Endothelial cell of umbilical vein (primary cell): ENCODE measurements at regions not wholly inside any gene's neighbourhood (a gene's known extent, or its start where the extent isn't known, plus 50 kb on each side); places are given as distances from the start of the nearest gene placed in this dataset.

ENCODE experiments used
- POLR2A ChIP-seq: IDR thresholded peaks from 2 replicates; pipeline ENCODE4 v1.6.1; 2012; ENCODE audit warnings: low read depth, mild to moderate bottlenecking, control low read depth, low read length
- TF ChIP-seq, protein P1 (sequence below), 2 donors: IDR thresholded peaks; 1 replicate in 1 of 2; 2 replicates in 1 of 2; pipeline ENCODE4 v1.5.1; 2011; ENCODE audit warnings: low read length in 2 of 2, mild to moderate bottlenecking in 2 of 2, moderate library complexity in 2 of 2, control low read depth in 1 of 2, inconsistent platforms in 1 of 2, low read depth in 1 of 2; ENCODE audit not compliant: insufficient read depth in 1 of 2; ENCODE audit errors: extremely low read depth in 1 of 2

- TF ChIP-seq, protein P1, sequence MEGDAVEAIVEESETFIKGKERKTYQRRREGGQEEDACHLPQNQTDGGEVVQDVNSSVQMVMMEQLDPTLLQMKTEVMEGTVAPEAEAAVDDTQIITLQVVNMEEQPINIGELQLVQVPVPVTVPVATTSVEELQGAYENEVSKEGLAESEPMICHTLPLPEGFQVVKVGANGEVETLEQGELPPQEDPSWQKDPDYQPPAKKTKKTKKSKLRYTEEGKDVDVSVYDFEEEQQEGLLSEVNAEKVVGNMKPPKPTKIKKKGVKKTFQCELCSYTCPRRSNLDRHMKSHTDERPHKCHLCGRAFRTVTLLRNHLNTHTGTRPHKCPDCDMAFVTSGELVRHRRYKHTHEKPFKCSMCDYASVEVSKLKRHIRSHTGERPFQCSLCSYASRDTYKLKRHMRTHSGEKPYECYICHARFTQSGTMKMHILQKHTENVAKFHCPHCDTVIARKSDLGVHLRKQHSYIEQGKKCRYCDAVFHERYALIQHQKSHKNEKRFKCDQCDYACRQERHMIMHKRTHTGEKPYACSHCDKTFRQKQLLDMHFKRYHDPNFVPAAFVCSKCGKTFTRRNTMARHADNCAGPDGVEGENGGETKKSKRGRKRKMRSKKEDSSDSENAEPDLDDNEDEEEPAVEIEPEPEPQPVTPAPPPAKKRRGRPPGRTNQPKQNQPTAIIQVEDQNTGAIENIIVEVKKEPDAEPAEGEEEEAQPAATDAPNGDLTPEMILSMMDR (IDR thresholded peaks at IDR 0.05; ENCODE audit: extremely low read depth in 1 of 2, insufficient read depth in 1 of 2, low read depth in 1 of 2, low read length in 2 of 2), result no peak
- no peak for TF ChIP-seq POLR2A
Measured at GRCh38 chr6:7488494-7488893, 53.0 kb upstream of the DSP start.
